Right lobe of liver (tissue), 6 donors: ENCODE measurements at regions not wholly inside any gene's neighbourhood (a gene's known extent, or its start where the extent isn't known, plus 50 kb on each side); places are given as distances from the start of the nearest gene placed in this dataset.

Experiments
- ATAC-seq, 4 donors: fragments of 200-7000 bp; cut with Tn5 transposase; one replicate each; pipeline ENCODE4 v1.9.1; 2020; ENCODE audit warnings: mild to moderate bottlenecking in 4 of 4, moderate library complexity in 4 of 4
- DNase-seq, 3 donors: peaks; one replicate each; pipeline ENCODE4 v3.0.0-alpha.2; 2020
- H3K27ac ChIP-seq, 3 donors: fragments of 200-600 bp; one replicate each; pipeline ENCODE4 v1.8.0; 2022
- H3K27me3 ChIP-seq, 2 donors: fragments of 200-600 bp; one replicate each; pipeline ENCODE4 v1.8.0; 2022
- H3K36me3 ChIP-seq, 4 donors: fragments of 200-600 bp; sonication (generic) in 1 of 4; one replicate each; pipeline versions ENCODE4 v1.5.1 to v1.8.0; 2017 to 2022; ENCODE audit warnings: control low read depth in 1 of 4
- H3K4me1 ChIP-seq, 4 donors: fragments of 200-600 bp; sonication (generic) in 1 of 4; one replicate each; pipeline versions ENCODE4 v1.5.1 to v1.8.0; 2017 to 2022; ENCODE audit warnings: control low read depth in 1 of 4
- H3K4me3 ChIP-seq, 3 donors: fragments of 200-600 bp; one replicate each; pipeline ENCODE4 v1.8.0; 2022
- H3K9me3 ChIP-seq, 4 donors: fragments of 200-600 bp; sonication (generic) in 1 of 4; one replicate each; pipeline versions ENCODE4 v1.5.1 to v1.8.0; 2017 to 2022; ENCODE audit warnings: control low read depth in 1 of 4
- POLR2A ChIP-seq: fragments of 450-650 bp; IDR thresholded peaks from one replicate; pipeline ENCODE4 v1.6.1; 2017; ENCODE audit warnings: antibody characterized with exemption, mild to moderate bottlenecking
- WGBS: methylation state at CpG from one replicate; pipeline ENCODE4 v1.1.6; 2018; ENCODE audit warnings: low coverage, low lambda C conversion rate; ENCODE audit not compliant: insufficient coverage; ENCODE audit errors: missing lambda C conversion rate; 5-methylcytosine and 5-hydroxymethylcytosine counted together
- intact Hi-C, 2 donors: fragments of 100-400 bp; cut with DNase I; formaldehyde crosslinking; loops; one replicate each; pipeline versions ENCODE4 v1.11.2 to v1.14.1; 2022
- TF ChIP-seq, protein P1 (sequence below), 4 donors: fragments of 200-600 bp in 3 of 4; fragments of 450-650 bp in 1 of 4; IDR thresholded peaks; one replicate each; pipeline versions ENCODE4 v1.5.1 to v1.8.0; 2016 to 2022; ENCODE audit warnings: antibody characterized with exemption in 4 of 4, mild to moderate bottlenecking in 2 of 4
- donor health status: DM: no; HTN: yes; CAD: no.
- donor health status: DM: no; HTN: no; CAD: no.
- donor health status: DM: no; HTN: no; CAD: no.
- donor health status: DM: no; HTN: yes; CAD: no.
- donor health status: DM: no; HTN: yes; CAD: no.

GRCh38 chr1:208506812-208507211 is 262.6 kb upstream of the PLXNA2 start:
- TF ChIP-seq, protein P1, sequence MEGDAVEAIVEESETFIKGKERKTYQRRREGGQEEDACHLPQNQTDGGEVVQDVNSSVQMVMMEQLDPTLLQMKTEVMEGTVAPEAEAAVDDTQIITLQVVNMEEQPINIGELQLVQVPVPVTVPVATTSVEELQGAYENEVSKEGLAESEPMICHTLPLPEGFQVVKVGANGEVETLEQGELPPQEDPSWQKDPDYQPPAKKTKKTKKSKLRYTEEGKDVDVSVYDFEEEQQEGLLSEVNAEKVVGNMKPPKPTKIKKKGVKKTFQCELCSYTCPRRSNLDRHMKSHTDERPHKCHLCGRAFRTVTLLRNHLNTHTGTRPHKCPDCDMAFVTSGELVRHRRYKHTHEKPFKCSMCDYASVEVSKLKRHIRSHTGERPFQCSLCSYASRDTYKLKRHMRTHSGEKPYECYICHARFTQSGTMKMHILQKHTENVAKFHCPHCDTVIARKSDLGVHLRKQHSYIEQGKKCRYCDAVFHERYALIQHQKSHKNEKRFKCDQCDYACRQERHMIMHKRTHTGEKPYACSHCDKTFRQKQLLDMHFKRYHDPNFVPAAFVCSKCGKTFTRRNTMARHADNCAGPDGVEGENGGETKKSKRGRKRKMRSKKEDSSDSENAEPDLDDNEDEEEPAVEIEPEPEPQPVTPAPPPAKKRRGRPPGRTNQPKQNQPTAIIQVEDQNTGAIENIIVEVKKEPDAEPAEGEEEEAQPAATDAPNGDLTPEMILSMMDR (IDR thresholded peaks at IDR 0.05): no peak
- TF ChIP-seq POLR2A: no peak
- Histone ChIP-seq H3K27me3 (no peaks in the 10 kb centered on the region), H3K4me3 (no peak overlapping the region), H3K36me3 (no peaks in the 10 kb centered on the region), H3K9me3 (no peaks in the 10 kb centered on the region), H3K27ac (no peak overlapping the region), H3K4me1 (peaks cover 0 to under 1% (median 0%) of the 10 kb centered on the region in 4 donors)
- DNase-seq (no peak), ATAC-seq (no peak)
- intact Hi-C loops: no loop called here
- WGBS: 83% methylated on average over 2 of the region's 2 CpGs

DNA sequence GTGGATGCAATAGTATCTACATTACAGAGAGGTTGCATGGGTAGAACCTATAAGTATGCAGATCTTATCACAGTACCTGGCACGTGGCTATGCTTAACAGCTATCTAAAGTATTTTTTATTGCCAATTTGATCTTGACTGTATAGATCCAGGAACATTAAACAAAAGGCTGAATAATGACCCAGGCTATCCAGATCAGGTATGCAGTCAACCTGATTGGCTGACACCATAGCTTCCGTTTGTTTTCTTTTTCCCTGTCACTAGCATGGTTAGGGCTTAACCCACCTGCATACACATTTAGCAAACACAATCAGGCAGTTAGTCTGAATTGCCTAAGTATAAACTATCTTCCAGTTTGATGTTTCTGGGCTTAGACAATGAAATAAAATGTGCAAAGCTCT is 264.9 kb upstream of the PLXNA2 start:
- Histone ChIP-seq H3K27me3 (no peaks in the 10 kb centered on the region), H3K9me3 (no peaks in the 10 kb centered on the region), H3K4me3 (no peak overlapping the region), H3K36me3 (no peaks in the 10 kb centered on the region), H3K27ac (no peak overlapping the region), H3K4me1 (no peaks in the 10 kb centered on the region)
- no peak for ATAC-seq
- WGBS: 75% methylated on average over 2 of the region's 2 CpGs
- DNase-seq: no peak
- no peak for TF ChIP-seq POLR2A
- TF ChIP-seq, protein P1 (IDR thresholded peaks at IDR 0.05): no peak
- intact Hi-C loops: no loop called here

DNA sequence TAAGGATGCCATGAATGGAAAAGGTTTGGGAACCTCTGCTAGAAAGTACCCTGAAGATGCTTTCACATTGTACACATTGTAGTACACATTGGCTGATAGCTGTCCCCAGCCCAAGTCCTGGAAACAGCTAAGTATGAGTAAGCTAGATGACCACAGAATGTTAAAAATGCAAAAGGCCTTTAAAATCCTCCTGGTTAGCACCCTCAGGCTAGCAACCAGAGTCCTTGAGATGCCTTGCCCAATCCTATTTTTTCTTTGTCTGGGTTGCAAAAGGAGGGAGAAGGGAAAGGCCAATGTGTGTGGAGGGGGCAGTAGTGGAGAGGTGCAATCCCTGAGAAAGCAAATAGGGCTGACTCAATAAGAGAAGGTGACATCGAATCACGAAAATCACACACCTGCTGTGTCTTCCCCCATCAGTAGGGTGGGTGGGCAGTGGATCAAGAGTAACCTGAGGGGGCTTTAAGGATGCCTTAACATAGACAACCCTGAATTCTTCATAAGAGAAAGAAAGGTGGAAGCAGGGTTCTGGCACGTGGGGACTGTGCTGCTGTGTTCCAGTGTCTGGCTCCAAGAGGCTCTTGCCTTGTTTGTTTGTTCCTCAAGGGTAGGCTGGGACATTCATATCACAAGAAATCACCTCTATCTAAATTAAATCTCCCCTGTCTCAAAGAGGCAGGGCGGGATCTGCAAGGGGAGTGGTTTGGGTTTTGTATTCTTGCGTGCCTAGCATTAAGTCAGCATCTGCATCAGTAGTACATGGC is 266.2 kb upstream of the PLXNA2 start:
- H3K27ac ChIP-seq: no peak overlapping the region
- intact Hi-C loops: no loop called here
- H3K9me3 ChIP-seq: no peaks in the 10 kb centered on the region
- no peaks in the 10 kb centered on the region for H3K4me1 ChIP-seq
- ATAC-seq: no peak
- H3K36me3 ChIP-seq: no peaks in the 10 kb centered on the region
- 76% methylated on average over 5 of the region's 5 CpGs for WGBS
- DNase-seq: no peak
- H3K27me3 ChIP-seq: no peaks in the 10 kb centered on the region
- TF ChIP-seq POLR2A: no peak
- TF ChIP-seq, protein P1 (IDR thresholded peaks at IDR 0.05): no peak
- H3K4me3 ChIP-seq: no peak overlapping the region

GRCh38 chr1:208511242-208511860 is 267.2 kb upstream of the PLXNA2 start:
- Histone ChIP-seq H3K27ac (no peak overlapping the region), H3K4me1 (no peaks in the 10 kb centered on the region), H3K9me3 (no peaks in the 10 kb centered on the region), H3K27me3 (no peaks in the 10 kb centered on the region), H3K4me3 (no peak overlapping the region), H3K36me3 (no peaks in the 10 kb centered on the region)
- intact Hi-C loops: no loop called here
- ATAC-seq (no peak), DNase-seq (no peak)
- no peak for TF ChIP-seq POLR2A
- TF ChIP-seq, protein P1 (IDR thresholded peaks at IDR 0.05): no peak
- 42% methylated on average over 4 of the region's 6 CpGs for WGBS
